Cardiac fibroblast (primary cell): ENCODE measurements at regions not wholly inside any gene's neighbourhood (a gene's known extent, or its start where the extent isn't known, plus 50 kb on each side); places are given as distances from the start of the nearest gene placed in this dataset.
A peak's percentile ranks its signal among the peaks of the same experiment; 100 is the strongest.

Experiments used
- DNase-seq, 2 donors: peaks; one replicate each; pipeline versions ENCODE4 v3.0.0 to v3.0.0-alpha.2; 2010; ENCODE audit warnings: low read depth in 2 of 2
- H3K4me3 ChIP-seq, 2 donors: replicated peaks in 1 of 2; 1 replicate in 1 of 2; 2 replicates in 1 of 2; pipeline ENCODE4 v1.5.1; 2011; ENCODE audit warnings: low read depth in 2 of 2, low read length in 2 of 2, mild to moderate bottlenecking in 2 of 2, moderate library complexity in 1 of 2
- CTCF ChIP-seq: IDR thresholded peaks from one replicate; pipeline ENCODE4 v1.5.1; 2011; ENCODE audit warnings: low read depth, mild to moderate bottlenecking, low read length, inconsistent platforms

DNA sequence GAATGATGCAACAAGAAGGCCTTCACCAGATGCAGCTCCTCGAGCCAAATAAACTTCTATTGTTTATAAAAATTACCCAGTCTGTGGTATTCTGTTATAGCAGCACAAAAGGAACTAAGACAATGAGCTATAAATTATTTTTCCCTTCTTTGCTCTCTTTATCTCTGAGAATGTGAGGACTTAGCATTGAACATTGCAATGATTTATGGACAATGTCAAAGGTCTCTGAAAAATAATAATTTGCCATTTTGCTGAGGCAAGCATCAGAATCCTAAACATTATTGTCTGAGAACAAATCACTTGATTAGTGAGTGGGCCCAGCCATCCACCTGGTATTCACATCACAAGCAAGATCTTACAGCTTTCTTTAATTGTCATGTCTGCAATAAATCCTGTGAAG, 95.4 kb upstream of the SSBP2 start:
- no peak for DNase-seq
- no peak for TF ChIP-seq CTCF

GRCh38 chr5:81843845-81844244, 92.9 kb upstream of the SSBP2 start:
- TF ChIP-seq CTCF: no peak

More for the DNA sequence above, 95.4 kb upstream of the SSBP2 start:
- no peak overlapping the region for H3K4me3 ChIP-seq

DNA sequence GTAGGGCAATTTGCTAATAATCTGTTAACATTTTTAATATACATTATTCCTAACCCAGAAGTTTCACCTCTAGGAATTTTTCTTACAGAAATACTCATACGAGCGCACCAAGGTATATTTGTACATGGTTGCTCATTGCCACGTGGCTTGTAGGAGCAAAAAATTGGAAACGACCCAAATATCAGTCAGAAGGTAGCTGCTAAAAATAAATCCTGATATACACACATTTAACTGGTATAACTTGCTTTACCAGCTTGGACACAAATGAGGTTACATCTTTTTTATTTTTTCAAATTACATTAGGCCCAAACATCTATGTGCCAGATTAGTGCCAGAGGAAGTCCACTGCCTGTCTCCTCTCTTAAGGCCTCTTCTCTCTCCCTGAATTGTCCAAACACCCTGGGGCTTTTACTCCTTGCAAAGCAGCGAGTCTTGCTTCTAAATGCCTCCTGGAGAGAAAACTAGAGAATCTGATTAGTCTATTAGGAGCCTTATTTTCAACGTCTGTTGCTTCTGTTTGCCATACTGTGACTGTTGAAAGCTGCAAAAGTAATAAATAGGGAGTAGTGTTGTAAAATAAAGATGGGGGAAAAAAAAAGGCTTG, 92.0 kb upstream of the SSBP2 start:
- H3K4me3 ChIP-seq: no peak overlapping the region
- no peak for TF ChIP-seq CTCF
- DNase-seq: no peak

More at GRCh38 chr5:81843845-81844244, 92.9 kb upstream of the SSBP2 start:
- no peak for DNase-seq
- no peak overlapping the region for H3K4me3 ChIP-seq

GRCh38 chr5:81839034-81839433, 88.1 kb upstream of the SSBP2 start:
- TF ChIP-seq CTCF: no peak
- DNase-seq: no peak
- H3K4me3 ChIP-seq: no peak overlapping the region

DNA sequence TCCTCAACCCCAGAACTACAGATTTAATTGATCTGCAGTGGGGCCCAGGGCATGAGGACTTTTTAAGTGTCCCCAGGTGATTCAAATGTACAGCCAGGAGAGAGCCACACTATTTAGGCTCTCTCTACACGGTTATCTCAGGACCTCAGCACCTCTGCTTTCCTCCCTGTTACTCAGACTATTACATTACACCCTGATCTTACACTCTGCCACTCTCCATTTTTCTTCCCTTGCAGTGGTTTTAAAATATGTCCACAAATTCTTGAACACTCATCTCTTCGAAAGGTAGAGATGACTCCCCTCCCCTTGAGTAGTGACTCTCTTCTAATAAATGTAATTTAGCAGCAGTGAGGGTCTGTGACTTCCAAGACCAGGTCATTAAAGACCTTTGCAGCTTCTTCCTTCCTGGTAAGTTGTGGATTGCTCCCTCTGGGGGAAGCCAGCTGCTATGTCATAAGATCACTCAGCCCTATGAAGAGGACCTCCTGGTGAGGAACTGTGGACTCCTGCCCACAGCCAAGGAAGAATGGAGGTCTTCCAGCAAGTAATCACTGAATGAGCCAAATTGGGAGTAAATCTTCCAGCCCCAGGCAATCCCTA, 87.5 kb upstream of the SSBP2 start:
- DNase-seq: peak; percentile 68 to 71
- H3K4me3 ChIP-seq: no peak overlapping the region
- TF ChIP-seq CTCF: peak; percentile 71

- TF ChIP-seq CTCF: no peak
- DNase-seq: no peak
- H3K4me3 ChIP-seq: no peak overlapping the region
Observed at GRCh38 chr5:81837667-81838306, 86.9 kb upstream of the SSBP2 start.
